Breast epithelium (tissue), 3 donors: ENCODE measurements at regions not wholly inside any gene's neighbourhood (a gene's known extent, or its start where the extent isn't known, plus 50 kb on each side); places are given as distances from the start of the nearest gene placed in this dataset.

ENCODE experiments used
- POLR2A ChIP-seq: fragments of 450-650 bp; IDR thresholded peaks from one replicate; pipeline ENCODE4 v1.6.1; 2016; ENCODE audit warnings: antibody characterized with exemption, mild to moderate bottlenecking, moderate library complexity
- TF ChIP-seq, protein P1 (sequence below), 3 donors: fragments of 450-650 bp; IDR thresholded peaks; one replicate each; pipeline ENCODE4 v1.5.1; 2016 to 2017; ENCODE audit warnings: antibody characterized with exemption in 3 of 3, mild to moderate bottlenecking in 3 of 3, moderate library complexity in 3 of 3

DNA sequence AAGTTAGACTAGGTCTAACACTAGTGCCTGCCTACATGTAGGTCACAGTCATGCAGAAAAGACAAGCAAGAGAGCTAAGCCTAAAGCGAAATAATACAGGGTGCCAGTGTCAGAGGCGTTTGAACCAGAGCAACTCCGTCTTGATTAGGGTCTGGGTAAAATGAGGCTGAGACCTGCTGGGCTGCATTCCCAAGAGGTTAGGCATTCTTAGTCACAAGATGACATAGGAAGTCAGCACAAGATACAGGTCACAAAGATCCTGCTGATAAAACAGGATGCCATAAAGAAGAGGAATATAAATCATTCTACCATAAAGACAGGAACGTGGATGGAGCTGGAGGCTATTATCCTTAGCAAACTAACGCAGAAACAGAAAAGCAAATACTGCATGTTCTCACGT is 120.9 kb downstream of the BEND2 start:
- TF ChIP-seq, protein P1, sequence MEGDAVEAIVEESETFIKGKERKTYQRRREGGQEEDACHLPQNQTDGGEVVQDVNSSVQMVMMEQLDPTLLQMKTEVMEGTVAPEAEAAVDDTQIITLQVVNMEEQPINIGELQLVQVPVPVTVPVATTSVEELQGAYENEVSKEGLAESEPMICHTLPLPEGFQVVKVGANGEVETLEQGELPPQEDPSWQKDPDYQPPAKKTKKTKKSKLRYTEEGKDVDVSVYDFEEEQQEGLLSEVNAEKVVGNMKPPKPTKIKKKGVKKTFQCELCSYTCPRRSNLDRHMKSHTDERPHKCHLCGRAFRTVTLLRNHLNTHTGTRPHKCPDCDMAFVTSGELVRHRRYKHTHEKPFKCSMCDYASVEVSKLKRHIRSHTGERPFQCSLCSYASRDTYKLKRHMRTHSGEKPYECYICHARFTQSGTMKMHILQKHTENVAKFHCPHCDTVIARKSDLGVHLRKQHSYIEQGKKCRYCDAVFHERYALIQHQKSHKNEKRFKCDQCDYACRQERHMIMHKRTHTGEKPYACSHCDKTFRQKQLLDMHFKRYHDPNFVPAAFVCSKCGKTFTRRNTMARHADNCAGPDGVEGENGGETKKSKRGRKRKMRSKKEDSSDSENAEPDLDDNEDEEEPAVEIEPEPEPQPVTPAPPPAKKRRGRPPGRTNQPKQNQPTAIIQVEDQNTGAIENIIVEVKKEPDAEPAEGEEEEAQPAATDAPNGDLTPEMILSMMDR (IDR thresholded peaks at IDR 0.05) = no peak
- no peak for TF ChIP-seq POLR2A
